Esophagus muscularis mucosa (tissue), 3 donors: ENCODE measurements at regions not wholly inside any gene's neighbourhood (a gene's known extent, or its start where the extent isn't known, plus 50 kb on each side); places are given as distances from the start of the nearest gene placed in this dataset.

Experiments used
- CTCF ChIP-seq, 3 experiments: fragments of 200-600 bp in 2 of 3; fragments of 450-650 bp in 1 of 3; sonication (generic) in 2 of 3; IDR thresholded peaks; one replicate each; pipeline ENCODE4 v1.5.1; 2017 to 2019; ENCODE audit warnings: antibody characterized with exemption in 3 of 3, mild to moderate bottlenecking in 2 of 3, moderate library complexity in 1 of 3
- POLR2A ChIP-seq: fragments of 450-650 bp; IDR thresholded peaks from one replicate; pipeline ENCODE4 v1.6.1; 2017; ENCODE audit warnings: antibody characterized with exemption, moderate library complexity, mild to moderate bottlenecking, low read depth
- POLR2AphosphoS5 ChIP-seq, 2 donors: sonication (generic); formaldehyde crosslinking; IDR thresholded peaks; one replicate each; pipeline ENCODE4 v1.6.1; 2017; ENCODE audit warnings: antibody characterized with exemption in 2 of 2

DNA sequence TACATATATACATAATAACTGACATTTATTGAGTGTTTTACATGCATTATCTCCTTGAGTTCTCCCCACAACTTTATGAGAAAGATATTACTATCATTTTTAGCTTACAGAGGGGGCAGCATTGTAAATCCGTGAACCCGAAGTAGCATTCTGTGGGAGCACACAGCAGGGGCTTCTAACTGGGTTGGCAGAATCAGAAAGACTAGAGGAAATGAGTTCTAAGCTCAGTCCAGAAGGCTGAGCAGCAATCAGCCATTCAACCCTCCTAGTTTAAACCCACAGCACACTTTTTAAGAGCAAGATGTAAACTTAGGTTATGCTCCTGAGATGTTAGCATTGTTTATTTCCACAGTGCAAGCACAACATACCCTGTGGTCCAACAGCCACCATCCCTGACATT is 177.2 kb downstream of the TMEM38B start:
- TF ChIP-seq CTCF (IDR thresholded peaks at IDR 0.05) = no peak
- TF ChIP-seq POLR2A = no peak
- no peak for TF ChIP-seq POLR2AphosphoS5 (IDR thresholded peaks at IDR 0.05)
